GM12892 (cell line): ENCODE measurements at regions not wholly inside any gene's neighbourhood (a gene's known extent, or its start where the extent isn't known, plus 50 kb on each side); places are given as distances from the start of the nearest gene placed in this dataset.

ENCODE experiments used
- POLR2A ChIP-seq: IDR thresholded peaks from 2 replicates; pipeline ENCODE4 v1.6.1; 2011; ENCODE audit warnings: low read depth, low read length, control low read depth
- POLR2AphosphoS5 ChIP-seq: IDR thresholded peaks from 2 replicates; pipeline ENCODE4 v1.6.1; 2011; ENCODE audit warnings: low read depth, low read length, control low read depth
- TAF1 ChIP-seq: IDR thresholded peaks from 2 replicates; pipeline ENCODE4 v1.6.1; 2011; ENCODE audit warnings: low read depth, mild to moderate bottlenecking, control low read depth, low read length, borderline replicate concordance

- no peak for TF ChIP-seq POLR2A
- no peak for TF ChIP-seq POLR2AphosphoS5
- no peak for TF ChIP-seq TAF1
Observed at GRCh38 chr6:56695702-56696101, 53.0 kb upstream of the DST start.
